Hepatocyte (in vitro differentiated cells): ENCODE measurements at regions not wholly inside any gene's neighbourhood (a gene's known extent, or its start where the extent isn't known, plus 50 kb on each side); places are given as distances from the start of the nearest gene placed in this dataset.

Experiments
- EZH2 ChIP-seq: fragments of 200-600 bp; sonication (generic); IDR thresholded peaks from 2 replicates; pipeline ENCODE4 v1.6.1; 2016; ENCODE audit warnings: antibody characterized with exemption, mild to moderate bottlenecking, borderline replicate concordance
- TF ChIP-seq, protein P1 (sequence below): fragments of 200-600 bp; sonication (generic); IDR thresholded peaks from 2 replicates; pipeline ENCODE4 v1.5.1; 2016; ENCODE audit warnings: antibody characterized with exemption, mild to moderate bottlenecking; ENCODE audit not compliant: poor library complexity

DNA sequence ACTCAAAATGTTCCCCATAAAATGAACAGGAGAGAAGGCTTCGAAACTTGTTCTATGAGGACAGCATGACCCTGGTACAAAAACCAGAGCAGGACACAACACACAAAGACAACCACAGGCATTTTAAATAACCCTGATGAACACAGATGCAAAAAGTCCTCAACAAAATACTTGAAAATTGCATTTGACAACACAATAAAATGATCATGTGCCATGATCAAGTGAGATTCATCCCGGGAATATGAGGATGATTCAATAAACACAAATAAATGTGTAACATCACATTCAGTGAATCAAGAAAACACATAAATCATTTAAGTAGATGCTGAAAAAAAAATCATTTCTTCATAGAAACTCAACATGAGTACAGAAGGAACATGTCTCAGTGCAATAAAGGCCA is 208.4 kb upstream of the WSB1 start:
- TF ChIP-seq, protein P1, sequence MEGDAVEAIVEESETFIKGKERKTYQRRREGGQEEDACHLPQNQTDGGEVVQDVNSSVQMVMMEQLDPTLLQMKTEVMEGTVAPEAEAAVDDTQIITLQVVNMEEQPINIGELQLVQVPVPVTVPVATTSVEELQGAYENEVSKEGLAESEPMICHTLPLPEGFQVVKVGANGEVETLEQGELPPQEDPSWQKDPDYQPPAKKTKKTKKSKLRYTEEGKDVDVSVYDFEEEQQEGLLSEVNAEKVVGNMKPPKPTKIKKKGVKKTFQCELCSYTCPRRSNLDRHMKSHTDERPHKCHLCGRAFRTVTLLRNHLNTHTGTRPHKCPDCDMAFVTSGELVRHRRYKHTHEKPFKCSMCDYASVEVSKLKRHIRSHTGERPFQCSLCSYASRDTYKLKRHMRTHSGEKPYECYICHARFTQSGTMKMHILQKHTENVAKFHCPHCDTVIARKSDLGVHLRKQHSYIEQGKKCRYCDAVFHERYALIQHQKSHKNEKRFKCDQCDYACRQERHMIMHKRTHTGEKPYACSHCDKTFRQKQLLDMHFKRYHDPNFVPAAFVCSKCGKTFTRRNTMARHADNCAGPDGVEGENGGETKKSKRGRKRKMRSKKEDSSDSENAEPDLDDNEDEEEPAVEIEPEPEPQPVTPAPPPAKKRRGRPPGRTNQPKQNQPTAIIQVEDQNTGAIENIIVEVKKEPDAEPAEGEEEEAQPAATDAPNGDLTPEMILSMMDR: no peak
- TF ChIP-seq EZH2: no peak
